Spleen (tissue), 7 donors: ENCODE measurements at regions not wholly inside any gene's neighbourhood (a gene's known extent, or its start where the extent isn't known, plus 50 kb on each side); places are given as distances from the start of the nearest gene placed in this dataset.

ENCODE experiments used
- CTCF ChIP-seq, 11 experiments: fragments of 200-600 bp in 7 of 11; fragments of 450-650 bp in 4 of 11; sonication (generic) in 4 of 11; IDR thresholded peaks in 8 of 11; conservative IDR thresholded peaks in 3 of 11; 1 replicate in 7 of 11; 2 replicates in 4 of 11; pipeline versions ENCODE4 v1.4.0 to v1.8.0; 2016 to 2021; ENCODE audit warnings: antibody characterized with exemption in 11 of 11, inconsistent platforms in 4 of 11, mild to moderate bottlenecking in 1 of 11
- POLR2A ChIP-seq, 3 donors: fragments of 450-650 bp; IDR thresholded peaks; one replicate each; pipeline ENCODE4 v1.5.1; 2017; ENCODE audit warnings: antibody characterized with exemption in 3 of 3, mild to moderate bottlenecking in 1 of 3
- POLR2AphosphoS5 ChIP-seq, 3 donors: sonication (generic); formaldehyde crosslinking; IDR thresholded peaks; one replicate each; pipeline ENCODE4 v1.5.1; 2017; ENCODE audit warnings: antibody characterized with exemption in 3 of 3
- donor health status: DM: no; HTN: no; CAD: no; lungs with moderate emphysema.
- donor health status: DM: no; HTN: no; CAD: no.
- donor health status: DM: no; HTN: no; CAD: no.

- TF ChIP-seq POLR2AphosphoS5 (IDR thresholded peaks at IDR 0.05), result no peak
- no peak for TF ChIP-seq POLR2A (IDR thresholded peaks at IDR 0.05)
- TF ChIP-seq CTCF (IDR thresholded peaks at IDR 0.05 in 8 of 11, conservative IDR thresholded peaks at IDR 0.05 in 3 of 11), result no peak
Observed at GRCh38 chr2:83561592-83561991, 897.5 kb downstream of the SUCLG1 start.
